ENCODE measurements at regions not wholly inside any gene's neighbourhood (a gene's known extent, or its start where the extent isn't known, plus 50 kb on each side); places are given as distances from the start of the nearest gene placed in this dataset.

DNA sequence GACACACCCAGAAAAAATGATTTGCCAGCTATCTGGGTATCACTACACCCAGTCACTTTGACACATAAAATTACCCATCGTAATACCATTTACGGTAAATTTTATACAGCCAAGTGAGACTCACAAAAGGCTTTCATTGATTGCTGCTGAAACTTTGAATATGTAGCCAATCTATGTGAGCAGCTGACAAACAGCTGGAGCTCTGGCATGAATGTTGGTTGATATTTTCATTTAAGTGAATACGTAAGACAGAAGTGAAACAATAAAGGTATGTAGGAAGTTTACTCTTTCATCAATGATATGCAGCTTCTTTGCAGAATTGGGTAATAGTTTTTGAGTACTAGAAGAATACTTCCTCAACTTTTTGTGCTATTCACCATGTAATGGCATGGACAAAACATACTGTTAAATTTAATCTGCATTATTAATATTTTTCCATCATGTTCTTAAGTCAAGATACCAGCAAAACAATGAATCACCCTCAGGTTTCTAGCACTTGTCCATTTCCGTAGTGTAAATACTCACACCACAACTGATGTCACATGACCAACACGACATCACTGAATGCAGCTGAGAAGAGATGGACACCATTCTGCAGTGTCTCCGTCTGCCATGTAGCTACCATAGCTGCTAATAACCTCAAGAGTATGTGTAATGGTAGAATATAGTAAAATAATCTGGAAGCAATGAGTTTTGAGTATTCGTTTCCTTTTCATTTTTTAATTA, 205.9 kb upstream of the HES1 start:
- DNase-seq (ENCODE audit: low spot score) = no peak

DNA sequence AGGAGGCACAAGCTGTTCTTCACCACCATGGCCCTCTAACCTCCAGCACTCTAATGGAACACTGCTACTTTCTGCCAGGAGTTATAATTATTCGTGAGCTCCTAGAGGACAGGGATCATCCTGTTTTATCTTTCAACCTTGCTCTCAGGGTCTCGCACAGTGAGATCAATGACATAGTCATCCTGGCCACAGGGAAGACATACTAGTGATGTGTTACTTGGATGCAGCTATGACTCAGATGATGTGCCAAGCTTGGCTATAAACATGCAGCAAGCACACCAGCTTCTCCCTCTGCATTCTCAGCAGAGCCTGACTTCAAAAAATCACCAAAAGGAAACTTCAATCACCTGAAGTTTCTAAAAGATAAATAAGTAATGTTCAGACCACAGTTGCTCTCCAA, 203.8 kb upstream of the HES1 start:
- no peak for DNase-seq (ENCODE audit: low spot score)

DNA sequence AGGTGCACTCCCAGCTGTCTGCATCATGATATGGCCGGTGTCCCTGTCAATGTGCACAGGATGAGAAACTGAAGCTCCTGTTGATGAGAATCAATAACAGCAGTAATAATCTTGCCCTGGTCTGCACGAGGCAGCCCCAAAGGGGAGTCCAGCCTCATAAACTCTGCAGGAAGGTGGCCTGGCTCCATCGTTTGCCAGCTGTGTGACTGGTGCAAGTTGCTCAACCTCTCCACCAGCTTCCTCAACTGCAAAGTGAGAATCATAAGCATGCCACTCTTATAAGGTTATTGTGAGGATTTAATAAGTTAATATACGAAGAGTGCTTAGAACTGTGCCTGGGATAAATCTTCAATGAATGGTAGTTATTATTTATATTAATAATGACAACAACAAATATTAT, 203.4 kb upstream of the HES1 start:
- DNase-seq (ENCODE audit: low spot score) = no peak

DNA sequence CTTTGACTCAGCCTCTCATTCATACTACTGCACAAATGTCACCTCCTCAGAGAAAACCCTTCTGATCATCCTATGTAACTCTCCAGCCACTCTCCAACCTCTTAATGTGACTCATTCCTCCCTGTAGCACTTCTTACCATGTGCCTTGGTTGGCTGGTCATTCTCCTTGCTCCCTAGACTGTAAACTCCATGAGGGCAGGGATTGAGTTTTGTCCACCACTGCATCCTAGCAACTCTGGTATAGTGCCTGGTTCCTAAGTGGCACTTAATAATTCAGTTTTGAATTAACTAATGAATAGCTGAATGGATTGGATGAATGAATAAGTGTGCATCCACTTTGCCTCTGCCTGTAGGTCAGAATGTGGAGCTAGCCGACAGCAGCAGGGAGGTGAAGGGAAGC, 202.5 kb upstream of the HES1 start:
- DNase-seq (ENCODE audit: low spot score) = no peak

DNA sequence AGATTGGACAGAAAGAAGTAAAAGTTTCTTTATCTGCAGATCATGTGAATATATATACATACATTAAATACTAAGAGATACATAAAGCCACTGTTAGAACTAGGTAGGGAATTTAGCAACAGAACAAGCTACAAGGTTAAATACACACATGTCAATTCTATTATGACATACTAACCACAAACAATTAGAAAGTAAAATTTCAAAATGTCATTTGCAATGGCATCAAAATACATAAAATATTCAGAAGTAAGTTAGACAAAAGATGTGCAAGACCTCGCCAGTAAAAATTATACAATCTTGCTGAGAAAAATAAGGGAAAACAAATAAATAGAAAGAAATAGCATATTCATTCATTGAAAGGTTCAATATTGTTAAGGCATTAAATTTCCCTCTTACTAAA, 200.0 kb upstream of the HES1 start:
- DNase-seq (ENCODE audit: low spot score) = no peak

DNA sequence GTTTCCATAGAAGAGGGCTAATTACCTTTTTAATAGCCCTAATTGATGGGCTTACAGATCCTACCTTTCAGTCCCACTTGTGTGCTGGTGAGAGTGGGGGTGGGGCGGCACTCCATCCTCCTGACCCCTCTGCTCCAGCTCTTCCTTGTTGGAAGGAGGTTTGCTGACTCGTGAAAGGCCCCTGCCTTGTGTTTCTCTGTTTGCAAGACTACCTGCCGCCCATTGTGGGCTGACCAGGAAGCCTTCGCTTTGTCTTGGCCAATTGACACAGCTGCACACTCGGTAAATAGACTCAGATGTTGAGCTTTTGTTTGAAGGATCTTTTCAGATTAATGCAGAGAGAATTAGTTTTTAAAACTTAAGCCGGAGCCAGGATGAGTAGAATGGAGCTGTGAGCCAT, 197.3 kb upstream of the HES1 start:
- no peak for DNase-seq (ENCODE audit: low spot score)

DNA sequence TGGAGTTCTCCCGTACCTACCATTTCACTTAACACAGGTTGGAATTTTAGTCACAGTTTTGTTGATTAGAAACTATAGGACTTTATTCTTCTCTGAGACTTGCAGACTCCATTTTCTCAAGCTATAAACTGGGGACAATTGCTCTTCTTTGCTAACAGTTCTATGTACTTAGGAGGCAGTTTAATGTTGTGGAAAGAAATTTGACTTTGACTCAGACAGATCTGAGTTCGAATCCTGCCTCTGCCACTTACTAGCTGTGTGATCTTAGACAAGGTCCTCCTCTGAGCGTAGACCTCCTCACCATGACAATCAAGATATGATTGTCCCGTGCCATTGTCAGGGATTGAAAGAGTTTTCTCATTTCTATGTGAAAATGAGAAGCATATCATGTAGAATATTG, 196.4 kb upstream of the HES1 start:
- DNase-seq (ENCODE audit: low spot score) = no peak

DNA sequence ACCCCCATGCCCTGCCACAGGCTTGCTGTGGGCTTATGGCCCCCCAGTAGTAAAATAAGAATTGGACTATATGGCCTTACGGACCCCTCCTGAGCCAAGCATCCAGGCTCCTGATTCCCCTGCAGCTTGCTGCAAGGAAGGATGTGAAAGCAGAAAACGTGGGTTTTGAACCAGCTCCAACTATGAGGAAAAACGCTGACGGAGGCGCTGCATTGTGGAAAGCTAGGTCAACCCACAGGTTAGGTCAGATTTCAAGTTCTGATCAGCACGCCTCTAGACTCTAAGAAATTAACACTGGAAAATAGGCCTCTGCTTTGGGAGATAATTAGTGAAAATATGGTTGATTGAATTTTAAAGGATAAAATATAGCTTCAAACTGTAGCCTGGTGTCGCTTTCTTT, 195.4 kb upstream of the HES1 start:
- no peak for DNase-seq (ENCODE audit: low spot score)

DNA sequence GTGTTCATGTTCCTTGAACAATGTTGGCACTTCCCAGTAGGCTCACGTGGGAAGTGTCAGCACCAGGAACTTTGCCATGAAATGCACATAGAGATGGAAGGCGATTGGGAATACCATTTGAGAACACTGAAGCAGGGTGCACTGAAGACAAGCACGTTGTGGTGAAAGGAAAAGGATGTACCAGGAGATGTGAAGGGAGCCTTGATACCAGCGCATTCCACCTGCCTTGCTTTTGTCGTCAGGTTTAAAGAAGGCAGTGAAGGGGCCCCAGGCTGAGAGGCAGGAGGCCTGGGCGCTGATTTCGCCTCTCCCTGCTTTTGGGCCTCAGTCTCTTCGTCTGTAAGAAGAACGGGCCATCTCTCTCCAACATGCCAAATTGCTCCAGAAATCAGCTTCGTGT, 194.5 kb upstream of the HES1 start:
- no peak for DNase-seq (ENCODE audit: low spot score)

DNA sequence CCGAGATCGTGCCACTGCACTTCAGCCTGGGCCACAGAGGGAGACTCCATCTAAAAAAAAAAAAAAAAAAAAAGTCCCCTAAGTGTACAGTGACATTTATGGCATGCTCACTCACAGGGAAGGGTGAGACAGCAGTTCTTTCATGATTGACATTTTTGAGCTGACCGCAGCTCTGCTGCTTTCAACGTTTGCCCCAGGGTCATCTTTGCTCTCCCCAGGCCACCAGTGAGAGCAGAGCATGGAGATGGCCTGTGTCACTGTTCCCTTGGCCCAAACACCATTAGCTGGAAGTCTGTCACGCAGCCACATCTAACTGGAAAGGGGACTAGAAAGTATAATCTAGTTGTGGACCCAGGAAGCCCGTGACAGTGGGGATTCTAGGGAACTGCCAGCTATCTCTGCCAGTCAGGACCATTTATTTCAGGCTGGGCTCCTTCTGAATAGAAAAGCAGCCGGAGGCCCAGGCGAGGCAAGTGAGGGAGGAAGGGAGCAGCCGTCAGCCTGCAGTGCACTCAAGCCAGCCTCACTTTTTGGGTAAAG, 193.4 kb upstream of the HES1 start:
- no peak for DNase-seq (ENCODE audit: low spot score)

DNA sequence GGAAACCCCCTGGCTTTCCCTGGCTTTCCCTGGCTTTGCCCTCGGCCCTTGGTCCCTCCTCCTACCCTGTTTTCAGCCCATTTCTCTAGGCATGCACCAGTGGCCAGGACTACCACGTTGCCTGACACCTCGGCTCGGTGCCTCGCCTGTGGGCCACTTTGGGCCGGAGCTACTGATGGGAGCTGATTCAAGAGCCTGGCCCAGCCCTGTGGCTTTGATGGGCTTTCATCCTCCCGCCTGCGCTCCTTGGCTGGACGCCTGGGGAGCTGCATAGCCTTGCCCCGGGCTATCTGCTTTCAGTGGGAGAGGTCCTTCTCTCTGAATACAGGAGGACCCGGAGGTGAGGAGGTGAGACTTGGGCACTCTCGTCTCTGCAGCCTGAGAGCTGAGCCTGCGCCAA, 192.7 kb upstream of the HES1 start:
- no peak for DNase-seq (ENCODE audit: low spot score)

DNA sequence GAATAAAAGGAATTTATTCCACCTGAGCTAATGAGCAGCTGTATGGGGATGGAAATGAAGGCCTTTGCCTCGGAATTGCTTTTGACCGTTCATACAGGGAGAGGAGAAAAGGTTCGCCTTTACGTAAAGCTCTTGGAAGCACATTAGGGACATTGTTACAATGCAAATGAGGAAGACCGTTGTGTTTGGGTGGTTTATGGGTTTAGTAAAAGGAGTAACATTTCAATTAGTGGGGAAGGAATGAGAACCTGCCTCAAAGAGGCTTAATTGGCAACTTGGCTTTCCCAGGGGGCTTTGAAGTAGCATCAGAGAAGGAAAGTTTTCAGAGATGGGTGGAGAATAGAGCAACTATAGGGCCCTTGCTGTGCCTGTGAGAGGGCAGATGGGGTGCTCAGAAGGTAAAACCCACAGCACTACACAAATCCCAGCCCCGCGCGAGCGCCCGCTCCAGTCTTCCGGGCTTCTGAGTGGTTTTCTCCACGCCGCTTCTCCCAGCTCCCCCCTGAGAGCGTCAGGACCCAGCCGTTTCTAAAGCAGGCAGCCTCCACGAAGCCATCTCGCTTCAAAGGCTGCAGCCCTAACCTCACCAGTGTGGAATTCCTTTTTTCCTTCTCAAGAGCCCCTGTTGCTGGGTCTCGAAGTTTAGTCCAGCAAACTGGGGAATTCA, 192.0 kb upstream of the HES1 start:
- DNase-seq (ENCODE audit: low spot score) = no peak

DNA sequence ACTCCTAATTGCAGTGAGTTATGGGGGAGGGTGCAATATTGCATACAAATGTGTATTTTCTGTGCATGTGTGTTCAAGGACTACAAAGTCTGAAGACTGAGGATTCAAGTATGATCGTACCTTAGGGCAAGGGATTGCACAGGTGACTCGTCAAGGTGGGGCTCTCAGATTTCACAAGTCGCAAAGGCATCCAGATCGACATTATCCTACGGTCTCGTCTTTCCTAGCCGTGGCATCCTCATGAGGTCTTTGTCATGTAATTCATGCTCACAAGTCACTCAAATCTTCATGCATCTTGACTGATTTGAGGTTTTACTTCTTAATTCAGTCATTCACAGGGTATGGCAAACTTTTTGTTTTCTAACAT, 191.4 kb upstream of the HES1 start:
- DNase-seq (ENCODE audit: low spot score) = no peak

DNA sequence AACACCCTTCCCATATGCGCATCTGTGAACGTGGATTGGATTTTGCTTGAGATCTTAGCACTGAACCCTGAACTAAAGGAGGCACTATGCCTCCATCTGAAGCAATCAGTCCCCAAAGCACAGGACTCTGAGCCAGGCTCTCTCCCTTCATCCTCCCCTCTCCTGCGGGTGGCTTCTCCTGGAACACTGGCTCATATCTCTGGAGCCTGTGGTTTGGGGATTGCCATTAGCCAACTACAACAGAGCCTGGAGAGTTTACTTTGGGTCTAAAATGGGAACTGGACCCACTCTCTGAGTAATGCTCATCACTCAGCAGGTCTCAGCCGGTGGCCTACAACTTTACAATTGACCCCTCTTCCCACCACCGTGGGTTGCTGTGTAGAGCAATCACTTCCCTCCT, 190.8 kb upstream of the HES1 start:
- no peak for DNase-seq (ENCODE audit: low spot score)

DNA sequence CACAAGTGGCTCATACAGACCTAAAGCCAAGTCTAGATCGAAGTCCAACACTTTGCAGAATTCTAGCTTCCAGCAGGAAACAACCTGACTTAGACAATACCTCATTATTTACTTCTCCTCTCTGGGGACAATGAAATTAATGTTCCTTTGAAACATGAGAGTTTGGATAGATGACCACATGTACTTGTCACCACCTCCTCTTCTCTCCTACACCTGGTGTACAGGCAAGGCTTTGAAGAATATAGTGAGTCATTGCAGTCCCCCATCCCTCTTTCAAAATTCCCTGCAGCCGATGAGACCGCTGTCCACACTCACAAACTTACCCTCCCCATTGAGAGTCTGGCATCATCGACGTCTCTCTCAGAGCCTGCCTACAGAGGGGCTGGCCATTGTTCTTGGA, 189.0 kb upstream of the HES1 start:
- no peak for DNase-seq (ENCODE audit: low spot score)

DNA sequence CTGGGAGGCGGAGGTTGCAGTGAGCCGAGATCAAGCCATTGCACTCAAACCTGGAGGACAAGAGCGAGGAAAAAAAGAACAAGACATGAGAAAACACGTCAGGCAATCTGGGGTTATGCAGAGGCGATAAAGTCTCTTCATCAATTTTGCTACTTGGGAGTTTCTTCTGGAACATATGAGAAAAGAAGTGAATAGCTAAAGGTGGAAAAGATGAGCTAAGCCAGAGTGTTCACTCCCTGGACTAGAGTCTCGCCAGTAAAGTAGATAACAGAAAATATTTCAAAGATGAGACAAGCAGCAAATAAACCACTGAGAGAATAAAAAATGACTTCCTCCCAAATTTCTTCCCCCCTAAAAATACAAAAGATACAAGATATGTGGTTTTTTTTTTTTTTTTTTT, 188.4 kb upstream of the HES1 start:
- DNase-seq (ENCODE audit: low spot score) = no peak

DNA sequence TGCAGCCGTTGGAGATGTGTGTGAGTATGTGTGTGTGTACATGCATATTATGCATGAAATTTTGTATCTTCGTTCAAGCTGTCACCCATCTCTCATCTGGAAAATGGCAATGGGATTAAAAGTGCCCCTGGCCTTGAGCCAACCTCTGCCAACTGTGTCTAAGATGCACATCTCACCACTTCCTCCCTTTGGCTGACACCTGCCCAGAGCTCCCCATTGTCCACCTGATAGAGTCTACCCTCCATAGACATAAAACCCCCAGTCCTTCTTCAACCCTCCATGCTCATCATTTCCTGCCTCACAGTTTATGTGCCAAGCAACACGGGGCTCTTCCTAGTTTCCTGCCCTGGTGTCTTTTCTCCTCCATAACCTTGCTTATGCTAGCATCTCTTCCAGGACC, 187.5 kb upstream of the HES1 start:
- DNase-seq (ENCODE audit: low spot score) = no peak

DNA sequence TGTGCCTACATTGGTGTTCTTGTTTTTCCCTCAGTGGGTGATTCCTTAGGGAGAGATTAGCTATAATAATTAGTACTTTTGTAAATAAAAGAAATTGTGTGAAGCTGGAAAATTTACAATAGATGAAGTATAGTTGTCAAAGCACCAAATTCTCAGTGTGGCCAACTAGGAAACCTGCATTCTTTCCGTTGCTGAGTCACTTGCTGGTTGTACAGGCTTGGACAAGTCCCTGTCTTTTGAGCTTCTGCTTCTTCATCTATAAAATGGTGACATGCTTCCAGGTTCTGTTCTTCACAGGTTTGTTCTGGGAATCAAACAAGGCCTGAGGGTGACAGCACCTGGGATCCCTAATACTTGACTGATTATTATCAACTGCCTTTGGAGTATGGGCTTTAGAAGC, 184.1 kb upstream of the HES1 start:
- no peak for DNase-seq (ENCODE audit: low spot score)

DNA sequence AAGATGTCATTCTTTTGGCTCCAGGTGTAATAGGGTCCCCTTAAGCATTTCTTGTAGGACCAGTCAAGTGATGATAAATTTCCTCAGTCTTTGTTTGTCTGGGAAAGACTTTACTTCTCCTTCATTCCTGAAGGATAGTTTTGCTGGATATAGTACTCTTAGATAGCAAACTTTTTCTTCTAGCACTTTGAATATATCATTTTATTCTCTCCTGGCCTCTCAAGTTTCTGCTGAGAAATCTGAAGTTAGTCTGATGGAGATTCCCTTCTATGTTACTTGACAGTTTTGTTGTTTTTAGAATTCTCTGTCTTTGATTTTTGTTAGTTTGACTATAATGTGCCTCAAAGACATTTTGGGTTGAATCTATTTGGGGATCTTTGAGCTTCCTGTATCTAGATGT, 181.2 kb upstream of the HES1 start:
- DNase-seq (ENCODE audit: low spot score) = no peak

DNA sequence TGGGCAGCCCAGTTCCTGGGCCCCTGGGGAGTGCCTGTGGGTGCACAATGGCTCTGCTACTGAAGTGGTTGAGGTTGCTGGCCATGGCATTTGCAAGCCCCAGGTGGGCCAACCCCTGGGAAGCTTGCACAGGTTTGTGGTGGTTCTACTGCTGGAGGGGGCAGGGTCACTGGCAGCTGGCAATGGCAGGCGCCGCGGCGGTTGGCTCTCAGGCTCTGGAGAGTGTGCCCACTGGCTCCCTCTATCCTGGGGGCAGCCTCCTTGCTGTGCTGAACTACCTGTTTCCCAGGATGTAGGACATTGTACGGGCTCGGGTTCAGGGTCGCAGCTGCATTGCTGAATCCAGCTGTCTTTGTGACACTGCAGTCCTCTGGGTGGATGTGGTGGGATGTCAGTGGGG, 180.2 kb upstream of the HES1 start:
- no peak for DNase-seq (ENCODE audit: low spot score)

DNA sequence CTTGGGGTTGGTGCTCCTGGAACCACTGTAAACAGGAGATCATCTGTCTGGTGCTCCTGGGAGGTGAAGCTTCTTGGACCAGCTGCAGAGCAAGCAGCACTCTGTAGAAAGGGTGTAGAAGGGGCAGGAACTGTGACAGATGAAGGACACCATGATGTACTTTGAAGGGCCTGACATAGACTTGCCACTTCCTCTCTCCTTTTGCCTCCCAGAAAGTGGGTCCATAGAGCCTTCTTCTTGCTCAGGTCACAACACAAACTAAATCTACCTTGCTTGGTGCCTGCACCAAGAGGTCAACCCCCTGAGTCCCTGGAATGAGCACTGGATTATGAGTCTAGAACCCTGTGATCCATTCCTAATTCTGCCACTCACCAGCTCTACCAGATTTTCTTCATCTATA, 176.1 kb upstream of the HES1 start:
- DNase-seq (ENCODE audit: low spot score) = no peak

DNA sequence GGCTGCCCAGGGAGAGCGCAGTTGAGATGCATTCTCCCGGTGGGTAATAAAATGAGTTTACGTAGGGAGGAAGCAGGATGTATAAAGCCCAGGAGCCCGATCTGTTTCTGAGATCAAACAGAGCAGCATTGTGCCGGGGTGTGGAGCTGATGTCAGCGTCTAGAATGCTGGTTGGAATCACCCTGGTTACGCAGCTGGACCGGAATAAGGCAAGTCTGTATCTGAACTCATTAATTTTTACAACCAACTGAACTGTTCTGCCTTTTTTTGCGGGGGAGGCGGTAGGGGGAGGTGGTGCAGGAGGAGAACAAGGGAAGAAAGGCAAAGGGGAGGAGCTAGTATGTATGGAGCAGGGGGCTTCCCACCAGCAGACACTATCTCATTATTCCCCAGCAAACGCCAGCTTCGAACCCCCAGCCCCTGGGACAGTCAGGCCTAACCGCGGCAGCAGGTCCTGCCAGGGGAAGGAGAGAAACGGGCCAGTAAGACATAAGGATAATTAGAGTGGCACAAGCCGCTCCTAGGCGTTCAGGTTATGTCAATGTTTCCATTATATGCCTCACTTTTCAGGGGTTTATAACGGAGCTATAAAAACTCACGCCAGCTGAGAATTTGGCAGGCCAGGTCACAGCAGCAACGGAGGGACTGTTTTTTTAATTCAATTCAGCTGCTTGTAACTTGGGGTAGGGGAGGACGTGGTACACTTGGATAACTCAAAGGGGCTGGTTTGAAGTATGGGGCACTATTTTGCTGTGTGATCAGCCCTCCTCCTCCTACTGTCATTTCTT, 175.3 kb upstream of the HES1 start:
- DNase-seq (ENCODE audit: low spot score) = no peak

DNA sequence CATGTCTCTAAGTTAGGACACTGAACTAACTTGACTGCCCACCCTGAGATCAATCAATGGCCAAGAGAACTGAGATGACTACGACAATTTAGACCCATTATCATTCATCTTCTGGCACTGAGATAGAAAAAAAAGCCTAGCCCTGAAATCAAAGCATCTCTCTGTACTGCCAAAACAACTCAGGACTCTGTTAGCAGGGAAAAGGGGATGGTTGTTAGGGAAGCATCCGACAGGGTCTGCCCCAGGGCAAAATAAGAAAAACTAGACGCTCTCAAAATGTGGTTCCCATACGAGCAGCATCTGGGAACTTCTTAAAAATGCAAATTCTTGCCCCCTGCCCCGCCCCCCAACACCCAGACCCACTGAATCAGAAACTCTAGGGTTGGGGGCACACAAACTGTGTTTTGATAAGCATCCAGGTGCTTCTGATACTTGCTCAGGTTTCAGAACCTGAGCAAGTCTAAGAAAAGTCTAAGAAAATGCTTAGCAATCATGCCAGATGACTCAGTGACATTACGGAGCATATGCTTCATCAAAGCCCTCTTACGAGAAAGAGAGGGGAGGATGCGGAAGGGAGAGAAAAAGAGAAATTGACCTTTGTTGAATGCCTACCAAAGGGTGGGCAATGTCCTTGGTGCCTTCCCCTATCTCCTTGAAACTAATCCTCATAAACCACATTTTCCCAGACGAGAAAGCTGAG, 172.8 kb upstream of the HES1 start:
- DNase-seq (ENCODE audit: low spot score) = no peak

All from HuH-7.5 (cell line).